ENCODE measurements at regions not wholly inside any gene's neighbourhood (a gene's known extent, or its start where the extent isn't known, plus 50 kb on each side); places are given as distances from the start of the nearest gene placed in this dataset.

- Histone ChIP-seq H3K27me3 (ENCODE audit: insufficient read depth, low read length, poor library complexity, severe bottlenecking) (no peaks in the 10 kb centered on the region), H3K9me3 (ENCODE audit: insufficient read depth, low read depth, low read length) (no peaks in the 10 kb centered on the region), H3K4me3 (ENCODE audit: low read length, poor library complexity, severe bottlenecking) (no peak overlapping the region), H3K4me2 (ENCODE audit: low read depth, low read length, poor library complexity, severe bottlenecking) (no peak overlapping the region), H3K9ac (ENCODE audit: low read depth, low read length, poor library complexity, severe bottlenecking) (no peak overlapping the region), H3F3A (ENCODE audit: low read depth) (no peaks in the 10 kb centered on the region), H4K20me1 (ENCODE audit: insufficient read depth, low read length, poor library complexity, severe bottlenecking) (no peaks in the 10 kb centered on the region), H2AFZ (ENCODE audit: low read length) (no peak overlapping the region), H3K9me2 (replicated peaks; ENCODE audit: low read depth, low read length) (no peaks in the 10 kb centered on the region), H3K36me3 (ENCODE audit: insufficient read depth, low read length) (no peaks in the 10 kb centered on the region), H3K79me2 (ENCODE audit: insufficient read depth, low read length) (no peaks in the 10 kb centered on the region), H3K4me1 (ENCODE audit: insufficient read depth, low read length, poor library complexity, severe bottlenecking) (peaks cover 5% of the 10 kb centered on the region)
- TF ChIP-seq EZH2phosphoT487 (IDR thresholded peaks at IDR 0.05; ENCODE audit: borderline replicate concordance), result no peak
- TF ChIP-seq, protein P1, sequence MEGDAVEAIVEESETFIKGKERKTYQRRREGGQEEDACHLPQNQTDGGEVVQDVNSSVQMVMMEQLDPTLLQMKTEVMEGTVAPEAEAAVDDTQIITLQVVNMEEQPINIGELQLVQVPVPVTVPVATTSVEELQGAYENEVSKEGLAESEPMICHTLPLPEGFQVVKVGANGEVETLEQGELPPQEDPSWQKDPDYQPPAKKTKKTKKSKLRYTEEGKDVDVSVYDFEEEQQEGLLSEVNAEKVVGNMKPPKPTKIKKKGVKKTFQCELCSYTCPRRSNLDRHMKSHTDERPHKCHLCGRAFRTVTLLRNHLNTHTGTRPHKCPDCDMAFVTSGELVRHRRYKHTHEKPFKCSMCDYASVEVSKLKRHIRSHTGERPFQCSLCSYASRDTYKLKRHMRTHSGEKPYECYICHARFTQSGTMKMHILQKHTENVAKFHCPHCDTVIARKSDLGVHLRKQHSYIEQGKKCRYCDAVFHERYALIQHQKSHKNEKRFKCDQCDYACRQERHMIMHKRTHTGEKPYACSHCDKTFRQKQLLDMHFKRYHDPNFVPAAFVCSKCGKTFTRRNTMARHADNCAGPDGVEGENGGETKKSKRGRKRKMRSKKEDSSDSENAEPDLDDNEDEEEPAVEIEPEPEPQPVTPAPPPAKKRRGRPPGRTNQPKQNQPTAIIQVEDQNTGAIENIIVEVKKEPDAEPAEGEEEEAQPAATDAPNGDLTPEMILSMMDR (conservative IDR thresholded peaks at IDR 0.05; ENCODE audit: low read length), result no peak
These were observed 1163.0 kb downstream of the DIAPH3 start for GRCh38 chr13:59000770-59001169.

GRCh38 chr13:59012731-59013130 lies 1151.0 kb downstream of the DIAPH3 start:
- Histone ChIP-seq H3F3A (ENCODE audit: low read depth) (no peaks in the 10 kb centered on the region), H2AFZ (ENCODE audit: low read length) (no peak overlapping the region), H3K27me3 (ENCODE audit: insufficient read depth, low read length, poor library complexity, severe bottlenecking) (no peaks in the 10 kb centered on the region), H3K36me3 (ENCODE audit: insufficient read depth, low read length) (no peaks in the 10 kb centered on the region), H3K4me3 (ENCODE audit: low read length, poor library complexity, severe bottlenecking) (no peak overlapping the region), H3K9ac (ENCODE audit: low read depth, low read length, poor library complexity, severe bottlenecking) (no peak overlapping the region), H3K4me1 (ENCODE audit: insufficient read depth, low read length, poor library complexity, severe bottlenecking) (no peaks in the 10 kb centered on the region), H4K20me1 (ENCODE audit: insufficient read depth, low read length, poor library complexity, severe bottlenecking) (no peaks in the 10 kb centered on the region), H3K79me2 (ENCODE audit: insufficient read depth, low read length) (no peaks in the 10 kb centered on the region), H3K9me3 (ENCODE audit: insufficient read depth, low read depth, low read length) (no peaks in the 10 kb centered on the region), H3K4me2 (ENCODE audit: low read depth, low read length, poor library complexity, severe bottlenecking) (no peak overlapping the region), H3K9me2 (replicated peaks; ENCODE audit: low read depth, low read length) (no peaks in the 10 kb centered on the region)
- TF ChIP-seq, protein P1 (conservative IDR thresholded peaks at IDR 0.05; ENCODE audit: low read length), result no peak
- no peak for TF ChIP-seq EZH2phosphoT487 (IDR thresholded peaks at IDR 0.05; ENCODE audit: borderline replicate concordance)

GRCh38 chr13:59016250-59016649 lies 1147.5 kb downstream of the DIAPH3 start:
- Histone ChIP-seq H3K27me3 (ENCODE audit: insufficient read depth, low read length, poor library complexity, severe bottlenecking) (no peaks in the 10 kb centered on the region), H3K36me3 (ENCODE audit: insufficient read depth, low read length) (no peaks in the 10 kb centered on the region), H3K9me3 (ENCODE audit: insufficient read depth, low read depth, low read length) (no peaks in the 10 kb centered on the region)

More at GRCh38 chr13:59016250-59016649, 1147.5 kb downstream of the DIAPH3 start:
- no peak overlapping the region for H3K9ac ChIP-seq (ENCODE audit: low read depth, low read length, poor library complexity, severe bottlenecking)
- no peak overlapping the region for H3K4me3 ChIP-seq (ENCODE audit: low read length, poor library complexity, severe bottlenecking)
- no peaks in the 10 kb centered on the region for H3K79me2 ChIP-seq (ENCODE audit: insufficient read depth, low read length)
- H3F3A ChIP-seq (ENCODE audit: low read depth), result no peaks in the 10 kb centered on the region
- no peaks in the 10 kb centered on the region for H3K4me1 ChIP-seq (ENCODE audit: insufficient read depth, low read length, poor library complexity, severe bottlenecking)
- no peaks in the 10 kb centered on the region for H4K20me1 ChIP-seq (ENCODE audit: insufficient read depth, low read length, poor library complexity, severe bottlenecking)
- no peaks in the 10 kb centered on the region for H3K9me2 ChIP-seq (replicated peaks; ENCODE audit: low read depth, low read length)
- TF ChIP-seq, protein P1 (conservative IDR thresholded peaks at IDR 0.05; ENCODE audit: low read length), result no peak
- no peak for TF ChIP-seq EZH2phosphoT487 (IDR thresholded peaks at IDR 0.05; ENCODE audit: borderline replicate concordance)
- H2AFZ ChIP-seq (ENCODE audit: low read length), result no peak overlapping the region
- H3K4me2 ChIP-seq (ENCODE audit: low read depth, low read length, poor library complexity, severe bottlenecking), result no peak overlapping the region
